ENCODE measurements at regions not wholly inside any gene's neighbourhood (a gene's known extent, or its start where the extent isn't known, plus 50 kb on each side); places are given as distances from the start of the nearest gene placed in this dataset.

- no peak for ATAC-seq
- TF ChIP-seq POLR2A (IDR thresholded peaks at IDR 0.05), result no peak
- no peak for TF ChIP-seq EP300 (IDR thresholded peaks at IDR 0.05)
- no peak for TF ChIP-seq POLR2AphosphoS5 (IDR thresholded peaks at IDR 0.05)
- TF ChIP-seq CTCF (IDR thresholded peaks at IDR 0.05), result no peak
- H3K36me3 ChIP-seq, result no peaks in the 10 kb centered on the region
- 89% methylated on average over 6 of the region's 6 CpGs for WGBS, 2 donors (ENCODE audit: low coverage in 1 of 2)
- H3K27ac ChIP-seq, result no peak overlapping the region
- H3K9me3 ChIP-seq, result no peaks in the 10 kb centered on the region
- peaks cover 0 to 5% (median 0%) of the 10 kb centered on the region in 3 donors for H3K4me1 ChIP-seq
- H3K27me3 ChIP-seq, result no peaks in the 10 kb centered on the region
- no peak overlapping the region for H3K4me3 ChIP-seq
Observed at GRCh38 chr3:176850498-176850897, 346.8 kb downstream of the TBL1XR1 start.

- TF ChIP-seq EP300 (IDR thresholded peaks at IDR 0.05) (no peak), CTCF (IDR thresholded peaks at IDR 0.05) (no peak), POLR2A (IDR thresholded peaks at IDR 0.05) (no peak), POLR2AphosphoS5 (IDR thresholded peaks at IDR 0.05) (no peak)
- Histone ChIP-seq H3K27me3 (no peaks in the 10 kb centered on the region), H3K36me3 (no peaks in the 10 kb centered on the region), H3K27ac (no peak overlapping the region), H3K4me3 (no peak overlapping the region), H3K9me3 (no peaks in the 10 kb centered on the region), H3K4me1 (peaks cover 0 to 5% (median 0%) of the 10 kb centered on the region in 3 donors)
- WGBS, 2 donors (ENCODE audit: low coverage in 1 of 2), result 59 to 86% methylated on average over 4 of the region's 4 CpGs
- no peak for ATAC-seq
Observed at GRCh38 chr3:176848431-176849214, 348.7 kb downstream of the TBL1XR1 start.

- WGBS, 2 donors (ENCODE audit: low coverage in 1 of 2), result 85 to 94% methylated on average over 2 of the region's 2 CpGs
- Histone ChIP-seq H3K36me3 (no peaks in the 10 kb centered on the region), H3K9me3 (no peaks in the 10 kb centered on the region), H3K4me1 (no peaks in the 10 kb centered on the region), H3K27ac (no peak overlapping the region), H3K4me3 (no peak overlapping the region), H3K27me3 (no peaks in the 10 kb centered on the region)
- TF ChIP-seq EP300 (IDR thresholded peaks at IDR 0.05) (no peak), POLR2AphosphoS5 (IDR thresholded peaks at IDR 0.05) (no peak), CTCF (IDR thresholded peaks at IDR 0.05) (no peak), POLR2A (IDR thresholded peaks at IDR 0.05) (no peak)
- ATAC-seq, result no peak
Observed at GRCh38 chr3:176842914-176843313, 354.4 kb downstream of the TBL1XR1 start.

- Histone ChIP-seq H3K4me1 (no peaks in the 10 kb centered on the region), H3K4me3 (no peak overlapping the region), H3K9me3 (no peaks in the 10 kb centered on the region), H3K27ac (no peak overlapping the region), H3K27me3 (no peaks in the 10 kb centered on the region), H3K36me3 (no peaks in the 10 kb centered on the region)
- TF ChIP-seq EP300 (IDR thresholded peaks at IDR 0.05) (no peak), CTCF (IDR thresholded peaks at IDR 0.05) (no peak), POLR2AphosphoS5 (IDR thresholded peaks at IDR 0.05) (no peak), POLR2A (IDR thresholded peaks at IDR 0.05) (no peak)
- ATAC-seq, result no peak
- WGBS, 2 donors (ENCODE audit: low coverage in 1 of 2), result 88 to 92% methylated on average over 7 to 8 of the region's 8 CpGs
Observed at GRCh38 chr3:176840641-176841286, 356.5 kb downstream of the TBL1XR1 start.

- no peaks in the 10 kb centered on the region for H3K4me1 ChIP-seq
- H3K36me3 ChIP-seq, result no peaks in the 10 kb centered on the region
- H3K4me3 ChIP-seq, result no peak overlapping the region
- WGBS, 2 donors (ENCODE audit: low coverage in 1 of 2), result 65 to 66% methylated on average over 2 of the region's 2 CpGs
- TF ChIP-seq CTCF (IDR thresholded peaks at IDR 0.05) (no peak), POLR2AphosphoS5 (IDR thresholded peaks at IDR 0.05) (no peak), EP300 (IDR thresholded peaks at IDR 0.05) (no peak)
- no peaks in the 10 kb centered on the region for H3K27me3 ChIP-seq
- H3K27ac ChIP-seq, result no peak overlapping the region
- ATAC-seq, result no peak
- no peaks in the 10 kb centered on the region for H3K9me3 ChIP-seq
Observed at GRCh38 chr3:176839901-176840300, 357.4 kb downstream of the TBL1XR1 start.

Measured in gastroesophageal sphincter (tissue), 4 donors.